ENCODE measurements at regions not wholly inside any gene's neighbourhood (a gene's known extent, or its start where the extent isn't known, plus 50 kb on each side); places are given as distances from the start of the nearest gene placed in this dataset.
"Not testable (repeated sequence)": the region's sequence is repeated elsewhere in the genome, so short reads cannot be mapped to it uniquely, and the experiment has no call there.

GRCh38 chr2:142294225-142294624, 163.4 kb upstream of the LRP1B start:
- FAIRE-seq = no peak
- DNase-seq (ENCODE audit: low spot score in 2 of 2) = no peak

- no peak for FAIRE-seq
Measured at GRCh38 chr2:142291969-142292368, 161.2 kb upstream of the LRP1B start.

GRCh38 chr2:142290931-142291330, 160.1 kb upstream of the LRP1B start:
- no peak for DNase-seq (ENCODE audit: low spot score in 2 of 2)
- no peak for FAIRE-seq

More at GRCh38 chr2:142291969-142292368, 161.2 kb upstream of the LRP1B start:
- no peak for DNase-seq (ENCODE audit: low spot score in 2 of 2)

DNA sequence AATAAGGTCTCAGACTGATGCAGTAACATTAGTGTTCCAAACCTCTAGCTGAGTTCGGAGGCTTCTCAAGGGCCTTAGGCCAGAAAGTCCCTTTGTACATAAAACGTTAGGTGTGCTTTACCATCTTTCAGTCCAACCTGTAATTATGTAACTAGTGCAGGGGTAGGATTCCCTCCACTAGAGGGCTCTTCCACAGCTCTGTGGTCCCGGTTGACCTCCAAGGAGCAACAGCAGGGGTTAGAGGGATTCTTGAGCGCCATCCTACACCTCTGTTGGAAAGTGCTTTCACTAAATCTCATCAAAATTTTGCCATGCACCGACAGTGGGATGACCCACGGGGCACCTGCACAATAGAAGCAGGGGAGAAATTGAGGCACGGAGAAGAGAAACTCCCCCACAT, 155.8 kb upstream of the LRP1B start:
- DNase-seq (ENCODE audit: low spot score in 2 of 2) = no peak
- FAIRE-seq = no peak

DNA sequence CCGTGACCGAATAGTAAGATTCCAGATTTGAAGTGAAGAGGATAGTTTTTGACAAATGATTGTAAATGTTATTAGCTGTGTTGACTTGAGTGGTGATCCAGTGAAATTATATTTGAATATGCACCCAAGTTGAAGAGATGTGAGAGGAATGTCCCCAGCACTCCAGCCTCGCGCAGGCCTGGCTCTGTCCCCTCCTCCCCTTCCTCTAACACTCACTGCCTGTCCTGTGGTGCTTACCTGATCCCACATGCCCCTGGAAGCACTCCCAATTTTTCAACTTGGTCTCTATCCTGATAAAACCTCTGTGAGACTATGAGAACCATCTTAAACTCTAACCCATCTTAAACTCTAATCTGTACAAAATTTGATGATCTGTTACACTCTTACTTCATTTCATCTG, 154.7 kb upstream of the LRP1B start:
- FAIRE-seq (no peak), DNase-seq (ENCODE audit: low spot score in 2 of 2) (no peak)

- DNase-seq (ENCODE audit: low spot score in 2 of 2); FAIRE-seq: not testable (repeated sequence)
Measured at GRCh38 chr2:142284336-142284735, 153.5 kb upstream of the LRP1B start.

- DNase-seq (ENCODE audit: low spot score in 2 of 2) (no peak), FAIRE-seq (no peak)
Measured at GRCh38 chr2:142280831-142281230, 150.0 kb upstream of the LRP1B start.

DNA sequence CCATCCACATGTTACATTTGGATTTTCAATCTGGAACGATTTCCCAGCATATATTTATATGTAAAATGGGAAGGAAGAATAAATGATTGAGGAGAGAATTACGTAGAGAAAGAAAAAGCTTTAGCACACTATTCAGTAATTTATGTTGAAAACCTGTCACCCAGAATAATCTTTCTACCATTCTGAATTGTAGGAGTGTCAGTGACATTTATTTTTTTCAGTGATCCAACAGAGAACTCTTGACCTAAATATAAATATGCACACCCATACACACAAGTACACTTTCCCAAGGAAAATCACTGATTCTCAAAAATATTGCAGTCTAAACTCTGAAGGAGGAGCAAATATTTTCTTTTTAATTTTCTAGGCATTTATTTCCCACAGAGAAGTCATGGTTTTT, 140.2 kb upstream of the LRP1B start:
- FAIRE-seq = no peak
- DNase-seq (ENCODE audit: low spot score in 2 of 2) = no peak

DNA sequence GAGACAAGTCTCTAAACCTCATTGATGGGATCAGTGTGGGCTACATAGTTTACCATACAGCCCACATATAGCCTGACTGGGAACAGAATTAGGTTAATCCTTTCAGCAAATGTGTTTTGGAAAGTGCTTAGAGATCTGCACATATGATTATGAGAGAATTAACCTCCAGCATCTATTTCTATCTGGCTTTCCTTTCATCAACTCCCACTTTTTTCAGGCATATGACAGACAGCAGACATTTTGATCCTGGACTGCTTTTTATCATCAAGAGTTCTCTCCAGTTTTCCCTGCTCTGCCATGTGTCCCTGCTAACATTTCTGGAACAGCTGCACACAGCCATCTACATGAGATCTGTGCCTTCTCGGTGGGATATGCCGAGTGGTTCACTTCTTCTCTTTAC, 139.5 kb upstream of the LRP1B start:
- FAIRE-seq (no peak), DNase-seq (ENCODE audit: low spot score in 2 of 2) (no peak)

- FAIRE-seq = no peak
- no peak for DNase-seq (ENCODE audit: low spot score in 2 of 2)
Measured at GRCh38 chr2:142259356-142259755, 128.5 kb upstream of the LRP1B start.

DNA sequence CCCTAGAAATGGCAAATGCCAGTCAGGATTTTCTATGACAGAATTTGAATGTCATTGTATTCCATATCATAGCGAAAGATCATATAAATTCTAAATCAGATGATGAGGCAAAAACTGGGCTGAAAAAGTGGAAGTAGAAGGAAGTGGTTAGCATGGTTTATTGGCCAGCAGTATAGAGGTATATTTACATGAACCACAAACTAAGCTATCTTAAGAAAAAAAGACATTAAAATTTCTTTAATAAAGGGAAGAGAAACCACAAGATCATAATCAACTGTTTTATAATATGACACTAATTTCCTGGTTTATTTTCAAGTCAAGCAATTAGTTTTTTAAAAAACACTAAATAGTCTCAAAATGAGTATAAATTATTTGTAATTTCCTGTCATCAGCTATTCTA, 123.2 kb upstream of the LRP1B start:
- DNase-seq (ENCODE audit: low spot score in 2 of 2) (no peak), FAIRE-seq (no peak)

DNA sequence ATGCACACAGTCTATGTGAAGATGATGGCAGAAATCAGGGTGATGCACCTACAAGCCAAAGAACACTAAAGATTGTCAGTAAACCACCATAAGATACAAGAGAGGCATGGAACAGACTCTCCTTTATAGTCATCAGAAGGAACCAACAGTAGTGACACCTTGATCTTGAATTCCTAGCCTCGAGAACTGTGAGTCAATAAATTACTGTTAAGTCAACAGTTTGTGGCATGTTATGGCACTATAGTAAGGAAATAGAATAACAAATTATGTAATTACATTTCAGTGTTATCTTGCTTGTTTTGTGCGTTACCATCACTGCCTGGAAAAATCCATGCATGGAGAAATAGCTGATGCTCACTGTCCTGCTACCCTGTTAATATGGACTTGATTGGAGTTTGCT, 110.2 kb upstream of the LRP1B start:
- FAIRE-seq (no peak), DNase-seq (ENCODE audit: low spot score in 2 of 2) (no peak)

DNA sequence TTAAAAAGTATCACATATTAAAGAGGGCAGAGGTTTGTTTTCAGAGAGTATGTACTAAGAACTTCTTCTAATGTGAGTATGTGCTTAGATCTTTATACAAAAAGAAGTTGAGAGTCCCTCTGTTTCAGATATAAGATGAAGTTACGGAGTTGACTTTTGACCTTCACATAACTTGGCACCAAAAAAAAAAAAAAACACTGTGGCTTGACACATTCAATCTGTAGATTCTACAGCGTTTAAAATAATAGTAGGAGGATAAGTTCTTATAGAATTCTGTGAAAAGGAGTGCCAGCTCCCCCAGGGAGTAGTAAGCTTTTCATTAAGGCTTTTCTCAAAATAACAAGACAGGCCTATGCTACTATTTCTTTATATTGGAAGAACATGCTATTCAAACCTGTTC, 105.4 kb upstream of the LRP1B start:
- no peak for FAIRE-seq
- DNase-seq (ENCODE audit: low spot score in 2 of 2) = no peak

GRCh38 chr2:142234741-142235140, 103.9 kb upstream of the LRP1B start:
- no peak for DNase-seq (ENCODE audit: low spot score in 2 of 2)
- no peak for FAIRE-seq

- FAIRE-seq (no peak), DNase-seq (ENCODE audit: low spot score in 2 of 2) (no peak)
Measured at GRCh38 chr2:142223309-142223708, 92.5 kb upstream of the LRP1B start.

DNA sequence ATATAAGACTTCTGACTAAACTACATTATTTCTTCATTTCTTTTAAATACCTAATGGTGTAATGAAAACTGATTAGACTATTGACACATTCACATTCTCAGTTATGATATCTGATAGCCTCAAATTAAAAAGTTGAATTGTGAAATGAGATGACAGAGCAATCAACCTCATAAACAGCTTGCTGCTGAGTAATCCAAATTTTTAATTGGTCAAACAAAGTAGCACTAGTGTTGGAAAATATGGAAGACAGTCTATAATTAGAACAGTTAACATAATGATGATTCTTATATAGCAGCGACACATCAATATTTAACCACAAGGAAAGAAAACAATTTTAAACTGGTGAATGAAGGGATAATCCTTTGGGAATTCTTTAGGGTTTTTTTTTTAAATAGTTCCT, 91.9 kb upstream of the LRP1B start:
- DNase-seq (ENCODE audit: low spot score in 2 of 2) (no peak), FAIRE-seq (no peak)

DNA sequence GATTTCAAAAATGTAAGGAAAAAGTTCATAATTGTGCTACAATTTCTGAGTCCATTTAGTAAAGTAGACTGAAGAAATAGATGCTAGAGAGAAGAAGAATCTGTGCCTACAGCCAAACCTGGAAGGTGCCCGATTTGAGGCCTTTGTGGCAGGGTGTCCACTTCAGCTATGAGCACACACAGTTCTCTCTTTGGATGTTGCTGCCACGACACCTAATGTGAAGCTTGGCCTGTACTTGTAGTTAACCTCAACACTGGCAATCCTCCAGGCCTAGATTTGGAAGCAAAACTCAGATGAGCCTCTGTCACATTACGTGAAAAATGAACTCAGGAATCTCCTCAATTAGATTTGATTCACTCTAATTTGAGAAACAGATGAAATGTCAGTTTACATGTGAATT, 90.1 kb upstream of the LRP1B start:
- DNase-seq (ENCODE audit: low spot score in 2 of 2) = no peak
- FAIRE-seq = no peak

GRCh38 chr2:142220239-142220638, 89.4 kb upstream of the LRP1B start:
- DNase-seq (ENCODE audit: low spot score in 2 of 2) (no peak), FAIRE-seq (no peak)

DNA sequence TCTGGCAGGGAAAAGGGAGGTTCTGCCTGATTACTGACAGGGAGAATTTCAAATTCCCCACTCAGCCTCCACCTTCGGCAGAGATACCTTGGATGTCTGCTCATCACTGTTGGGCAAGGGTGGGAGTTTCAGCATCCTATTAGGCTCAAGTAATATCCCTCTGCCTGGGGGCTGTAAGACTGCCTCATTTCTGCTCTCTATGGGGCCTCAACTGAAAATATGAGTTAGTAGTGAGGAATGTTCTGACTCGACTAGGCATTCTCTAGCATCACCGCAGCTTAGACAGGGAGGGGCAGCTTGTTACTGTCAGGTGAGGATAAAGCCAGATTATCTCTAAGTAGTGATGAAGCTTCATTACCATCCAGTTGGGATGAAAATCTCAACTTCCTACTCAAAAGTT, 87.7 kb upstream of the LRP1B start:
- FAIRE-seq (no peak), DNase-seq (ENCODE audit: low spot score in 2 of 2) (no peak)

- DNase-seq (ENCODE audit: low spot score in 2 of 2) (no peak), FAIRE-seq (no peak)
Measured at GRCh38 chr2:142217804-142218203, 87.0 kb upstream of the LRP1B start.

DNA sequence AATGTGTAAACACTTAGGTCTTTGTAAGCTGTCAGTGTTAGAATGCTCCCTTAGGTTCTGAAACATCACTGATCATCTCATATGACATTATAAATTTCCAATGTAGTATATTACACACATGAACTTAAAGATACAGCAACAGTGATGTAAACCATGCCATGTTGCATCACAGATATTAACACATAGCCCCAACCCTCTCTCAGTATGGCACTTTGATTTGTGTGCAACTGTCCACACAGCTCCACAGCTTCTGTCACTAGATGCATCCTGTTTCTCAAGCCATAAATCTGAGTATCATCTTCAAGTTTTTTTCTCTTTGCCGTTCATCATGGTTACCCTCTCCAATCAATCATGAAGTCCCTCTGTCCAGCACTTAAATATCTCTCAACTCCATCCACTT, 69.2 kb upstream of the LRP1B start:
- DNase-seq (ENCODE audit: low spot score in 2 of 2) (no peak), FAIRE-seq (no peak)

GRCh38 chr2:142199073-142199472, 68.3 kb upstream of the LRP1B start:
- DNase-seq (ENCODE audit: low spot score in 2 of 2) (no peak), FAIRE-seq (no peak)

GRCh38 chr2:142190805-142191204, 60.0 kb upstream of the LRP1B start:
- FAIRE-seq (no peak), DNase-seq (ENCODE audit: low spot score in 2 of 2) (no peak)

- FAIRE-seq (no peak), DNase-seq (ENCODE audit: low spot score in 2 of 2) (no peak)
Measured at GRCh38 chr2:142189501-142189900, 58.7 kb upstream of the LRP1B start.

Data from frontal cortex (tissue), 3 donors.